DMS79 treated with DMSO at 0.1 percent for 48 hours (cell line): ENCODE measurements at regions not wholly inside any gene's neighbourhood (a gene's known extent, or its start where the extent isn't known, plus 50 kb on each side); places are given as distances from the start of the nearest gene placed in this dataset.

Source experiments
- DNase-seq: peaks from one replicate; lab custom pipeline; 2025; lab: John Stamatoyannopoulos, UW

GRCh38 chr5:98060148-98060547 lies 713.3 kb upstream of the RGMB start:
- no peak for DNase-seq

- DNase-seq: no peak
These were observed 709.3 kb upstream of the RGMB start for GRCh38 chr5:98064118-98064685.

DNA sequence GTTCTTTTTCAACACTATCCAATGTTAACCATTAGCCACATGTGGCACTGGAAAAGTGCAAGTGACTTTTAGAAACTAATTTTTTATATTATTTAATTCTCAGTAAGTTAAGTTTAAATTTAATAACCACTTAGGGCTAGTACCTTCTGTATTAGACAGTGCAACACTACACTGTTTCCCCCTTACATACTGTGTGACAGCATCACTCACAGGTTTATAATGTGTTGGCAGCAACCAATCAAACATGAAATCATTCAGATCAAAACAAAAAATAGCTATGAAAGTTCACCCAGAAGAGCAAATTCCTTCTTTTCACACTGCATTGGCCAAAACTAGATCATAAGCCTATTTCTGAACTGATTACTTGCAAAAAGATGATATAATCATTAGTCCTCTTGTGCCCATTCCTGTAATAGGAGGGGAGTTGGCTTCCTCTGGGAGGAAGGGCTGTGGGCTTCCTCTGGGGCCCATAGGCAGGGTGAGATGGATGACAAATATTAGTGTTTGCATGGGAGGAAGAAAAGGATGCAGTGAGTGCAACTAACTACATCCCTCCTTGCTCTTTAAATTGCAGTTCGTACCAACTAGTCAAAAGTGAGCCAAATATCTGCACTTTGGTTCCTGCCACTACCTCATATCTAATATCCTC lies 708.1 kb upstream of the RGMB start:
- DNase-seq: no peak

DNA sequence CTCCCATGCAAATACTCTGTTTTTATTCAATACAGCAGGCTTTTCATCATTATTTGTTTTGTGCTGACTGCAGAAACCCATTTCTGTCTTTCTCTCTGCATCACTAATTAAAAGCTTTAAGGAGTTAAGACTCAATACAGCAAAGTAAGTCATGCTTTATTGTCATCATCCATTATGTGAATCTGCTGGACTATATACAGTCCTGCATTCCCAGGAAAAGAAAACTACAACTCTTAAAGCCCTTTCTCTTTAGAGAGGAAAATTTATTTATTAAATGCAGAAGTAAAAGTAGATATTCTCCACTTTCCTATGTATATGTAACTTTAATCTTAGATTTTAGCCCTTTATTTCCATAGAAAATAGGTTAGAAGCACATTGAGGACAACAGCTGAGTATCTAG lies 706.6 kb upstream of the RGMB start:
- no peak for DNase-seq

GRCh38 chr5:98069876-98070512 lies 703.5 kb upstream of the RGMB start:
- no peak for DNase-seq

DNA sequence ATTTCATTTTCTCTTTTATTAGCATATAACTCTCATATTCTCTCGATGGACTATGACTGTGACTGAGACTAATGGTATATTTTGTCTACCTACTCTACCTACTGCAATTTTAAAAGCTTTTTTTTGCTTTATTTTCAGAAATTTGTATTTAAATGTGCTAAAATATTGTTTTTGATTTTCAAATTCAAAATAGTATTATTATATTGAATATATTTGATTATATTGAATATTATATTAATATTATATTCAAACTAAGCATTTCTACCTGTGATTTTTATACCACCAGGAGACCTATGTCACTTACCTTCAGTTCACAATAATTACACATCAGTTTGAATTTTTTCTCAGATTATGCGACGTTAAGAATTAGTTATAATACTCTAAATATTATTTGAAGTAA lies 700.5 kb upstream of the RGMB start:
- DNase-seq: no peak

GRCh38 chr5:98076501-98076900 lies 697.0 kb upstream of the RGMB start:
- DNase-seq: no peak

GRCh38 chr5:98085593-98085992 lies 687.9 kb upstream of the RGMB start:
- no peak for DNase-seq

DNA sequence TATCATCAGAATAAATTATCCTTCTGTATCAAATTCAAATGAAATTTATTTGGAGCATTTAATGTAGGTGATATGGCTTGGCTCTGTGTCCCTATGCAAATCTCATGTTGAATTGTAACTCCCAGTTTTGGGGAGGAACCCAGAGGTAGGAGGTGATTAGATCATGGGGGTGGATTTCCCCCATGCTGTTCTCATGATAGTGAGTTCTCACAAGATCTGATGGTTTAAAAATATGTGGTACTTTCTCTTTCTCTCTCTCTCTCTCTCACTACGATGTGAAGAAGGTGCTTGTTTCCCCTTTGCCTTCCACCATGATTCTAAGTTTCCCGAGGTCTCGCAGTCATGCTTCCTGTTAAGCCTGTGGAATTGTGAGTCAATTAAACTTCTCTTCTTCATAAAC lies 678.4 kb upstream of the RGMB start:
- no peak for DNase-seq

DNA sequence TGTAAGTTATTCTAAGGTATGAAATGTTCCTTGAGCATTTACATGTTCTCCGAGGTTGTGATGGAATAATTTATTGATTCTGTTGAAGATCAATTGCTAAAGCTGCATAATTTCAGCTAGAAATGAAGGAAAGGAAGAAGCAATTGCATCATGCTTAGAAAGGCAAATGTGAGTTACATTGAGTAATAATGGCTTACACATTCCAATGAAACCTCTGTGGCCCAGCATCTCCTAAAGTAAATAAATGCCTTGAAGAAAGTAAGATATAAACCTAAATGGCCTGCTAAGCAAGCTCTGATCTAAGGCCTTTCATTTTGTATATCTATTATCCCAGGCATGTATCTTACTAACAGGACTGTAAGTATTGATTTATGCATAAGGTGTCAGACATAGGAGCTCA lies 677.3 kb upstream of the RGMB start:
- DNase-seq: no peak

GRCh38 chr5:98099448-98100105 lies 673.9 kb upstream of the RGMB start:
- DNase-seq: no peak

DNA sequence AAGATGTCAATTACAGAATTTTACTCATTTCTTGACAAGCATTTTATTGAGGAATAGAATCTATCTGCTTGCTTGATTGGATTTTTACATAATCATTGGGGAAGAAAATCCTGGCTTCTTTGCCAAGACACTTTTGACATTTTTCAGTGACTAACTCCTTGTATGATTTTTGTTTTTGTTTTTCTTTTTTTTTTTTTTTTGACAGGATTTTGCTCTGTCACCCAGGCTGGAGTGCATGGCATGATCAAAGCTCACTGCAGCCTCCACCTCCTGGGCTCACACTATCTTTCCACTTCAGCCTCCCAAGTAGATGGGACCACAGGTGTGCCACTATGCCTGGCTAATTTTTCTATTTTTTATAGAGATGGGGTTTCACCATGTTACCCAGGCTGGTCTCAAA lies 672.3 kb upstream of the RGMB start:
- no peak for DNase-seq

DNA sequence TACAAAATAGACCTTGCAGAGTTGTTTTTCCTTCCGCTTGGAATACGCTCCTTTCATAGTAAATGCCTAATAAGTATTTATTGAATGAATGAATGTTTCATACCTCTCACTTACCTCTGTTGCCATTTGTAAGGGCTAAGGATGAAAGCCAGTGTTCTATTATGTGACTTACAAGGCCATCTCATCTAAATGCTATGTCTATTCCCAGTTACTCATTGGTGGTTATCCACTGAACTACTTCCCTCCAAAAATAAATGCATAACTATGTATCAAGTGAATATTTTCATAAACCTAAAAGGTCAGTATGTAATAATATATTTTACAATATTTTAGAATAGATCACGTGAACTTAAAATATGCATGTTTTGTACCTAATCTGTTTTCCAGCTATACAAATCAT lies 670.5 kb upstream of the RGMB start:
- DNase-seq: no peak

GRCh38 chr5:98103807-98104206 lies 669.7 kb upstream of the RGMB start:
- no peak for DNase-seq

DNA sequence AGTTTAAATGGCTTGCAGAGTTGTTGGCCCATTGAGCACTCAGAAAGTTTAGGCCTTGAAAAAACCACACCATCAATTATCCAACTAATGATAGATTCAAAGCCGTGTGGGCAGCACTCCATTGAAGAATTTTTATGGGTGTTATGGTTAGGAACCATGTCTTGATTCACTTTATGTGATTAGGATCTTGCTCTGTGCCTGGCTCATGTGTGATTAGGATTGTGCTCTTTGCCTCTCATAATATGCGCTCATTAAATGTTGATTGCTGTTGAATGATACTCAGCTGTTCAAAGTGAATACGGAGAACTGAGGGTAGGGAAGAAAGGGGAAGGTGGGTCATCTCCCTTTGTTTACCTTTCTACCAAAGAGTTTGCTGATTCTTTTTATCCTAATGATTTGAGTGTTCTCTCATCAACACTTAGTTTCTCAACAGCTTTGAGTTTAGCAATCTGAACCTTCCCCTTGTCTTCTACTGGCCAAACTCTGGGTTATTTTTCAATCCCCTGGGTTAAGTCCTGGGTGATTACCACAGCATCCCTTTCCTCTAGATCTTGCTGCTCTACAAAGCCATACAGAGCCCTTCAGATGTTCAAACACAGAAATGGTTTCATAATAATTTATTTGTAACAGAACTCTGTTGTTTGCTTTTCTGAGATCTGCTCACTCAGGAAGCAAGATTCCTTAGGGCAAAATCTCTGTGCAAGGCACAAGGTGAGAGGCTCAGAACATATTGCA lies 668.8 kb upstream of the RGMB start:
- DNase-seq: no peak

DNA sequence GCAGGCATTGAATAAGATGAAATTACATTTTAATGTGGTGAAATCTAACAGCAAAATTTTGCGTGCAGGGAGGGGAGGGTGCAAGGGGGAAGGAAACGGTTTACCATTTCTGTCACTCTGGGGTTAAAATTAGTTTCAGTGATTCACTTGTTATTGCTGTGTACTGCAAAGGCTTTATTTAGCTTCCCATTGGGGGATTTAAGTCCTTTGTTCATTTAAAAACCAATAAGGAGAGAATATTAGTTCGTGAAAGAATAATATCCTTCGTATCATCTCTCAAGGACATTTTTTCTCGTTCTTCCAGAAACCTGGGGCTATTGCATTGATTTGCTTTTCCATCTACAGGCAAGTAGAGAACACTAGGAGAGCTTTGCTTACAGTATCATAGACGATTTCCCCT lies 667.8 kb upstream of the RGMB start:
- no peak for DNase-seq

DNA sequence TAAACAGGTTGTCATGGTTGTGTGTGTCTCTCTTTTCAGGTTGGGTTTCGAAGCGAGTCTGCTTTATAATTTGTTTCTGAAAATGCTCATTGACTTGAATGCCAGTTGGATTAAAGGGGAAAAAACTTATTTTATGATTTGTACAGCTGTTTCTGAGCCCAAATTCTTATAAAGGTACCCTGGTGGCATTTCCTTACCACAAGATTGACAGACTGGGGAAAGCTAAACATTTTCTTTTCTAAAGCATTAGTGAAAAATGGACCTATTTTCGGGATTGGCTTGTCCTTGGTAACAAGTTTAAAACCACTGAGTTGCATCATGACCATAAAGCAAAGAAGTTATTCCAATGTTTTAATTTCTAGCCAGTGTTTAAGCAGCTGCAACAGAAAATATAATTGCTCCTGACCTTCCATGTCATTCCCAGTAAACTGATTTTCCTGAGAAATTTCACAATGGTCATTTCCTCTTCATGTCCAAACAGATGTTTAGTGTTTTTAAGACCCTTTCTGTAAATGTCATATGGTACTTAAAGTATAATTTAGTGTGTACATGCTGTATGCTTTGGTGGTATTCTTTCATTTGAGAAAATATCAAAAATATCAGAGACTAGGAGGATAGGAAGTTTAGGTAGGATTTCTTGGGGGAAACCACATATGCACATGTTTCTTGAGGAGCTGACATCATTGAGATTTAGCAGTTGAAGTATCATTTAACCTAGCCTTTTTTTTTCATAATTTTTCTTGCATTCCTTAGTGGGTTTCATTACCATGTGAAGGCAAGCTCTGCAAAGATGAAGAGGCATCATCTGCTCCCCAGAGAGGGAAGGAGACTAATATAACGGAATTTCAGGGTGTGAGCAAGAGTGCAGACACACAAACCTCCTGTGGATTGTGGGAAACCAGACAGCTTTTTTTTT lies 667.1 kb upstream of the RGMB start:
- DNase-seq: no peak

DNA sequence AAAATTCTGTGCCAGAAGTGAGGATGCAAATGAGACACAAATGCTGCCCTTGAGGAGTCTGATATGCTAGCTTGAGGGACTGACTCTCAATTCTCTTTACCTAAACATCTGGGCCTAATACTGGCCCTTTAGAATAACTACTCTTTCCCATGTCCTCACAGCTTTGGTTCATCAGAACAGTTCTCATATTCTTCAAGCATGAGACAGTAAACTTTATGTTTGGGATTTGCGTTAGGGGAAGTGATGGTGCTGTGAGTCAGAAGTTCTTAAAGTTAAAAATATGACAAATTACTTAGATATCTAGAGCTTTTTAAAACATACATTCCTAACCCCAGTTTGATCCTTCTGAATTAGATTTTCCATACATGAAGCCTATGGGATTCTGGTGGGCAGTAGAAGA lies 665.0 kb upstream of the RGMB start:
- DNase-seq: no peak

DNA sequence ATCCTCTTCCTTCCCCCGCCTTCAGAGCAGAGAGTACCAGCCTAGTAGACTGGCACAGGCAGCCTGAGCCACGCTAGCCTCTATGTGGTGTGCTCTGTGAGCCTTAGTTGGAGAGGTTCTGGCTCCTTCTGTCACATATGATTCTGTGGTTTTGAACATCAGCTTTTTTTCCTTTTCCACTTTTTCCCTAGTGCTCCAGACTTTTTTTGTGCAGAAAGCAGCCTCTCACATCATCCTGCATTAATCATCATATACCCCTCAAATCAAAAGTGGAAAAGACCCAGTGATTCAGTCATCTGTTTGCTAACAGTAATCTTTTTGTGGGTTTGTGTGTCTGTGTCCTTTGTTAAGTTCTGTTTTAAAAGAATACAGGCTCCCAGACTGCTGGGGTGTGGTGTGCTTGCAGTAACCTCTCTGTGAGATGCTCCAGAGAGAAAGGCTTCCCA lies 663.9 kb upstream of the RGMB start:
- no peak for DNase-seq

- no peak for DNase-seq
These were observed 663.2 kb upstream of the RGMB start for GRCh38 chr5:98110282-98110691.

GRCh38 chr5:98110791-98111190 lies 662.7 kb upstream of the RGMB start:
- no peak for DNase-seq
